ENCODE measurements at regions not wholly inside any gene's neighbourhood (a gene's known extent, or its start where the extent isn't known, plus 50 kb on each side); places are given as distances from the start of the nearest gene placed in this dataset.

- POLR2A ChIA-PET (ENCODE audit: unreplicated experiment), result no interaction called here
- WGBS, 2 experiments (ENCODE audit: extremely low coverage in 2 of 2, insufficient read length in 1 of 2), result 100% methylated on average over 2 of the region's 11 CpGs; no CpG with 5 or more reads in 1 of the 2 experiments
Observed at GRCh38 chr16:85447693-85448313, 165.3 kb upstream of the GSE1 start.

More at GRCh38 chr16:85447693-85448313, 165.3 kb upstream of the GSE1 start:
- Histone ChIP-seq H3K9me1 (ENCODE audit: insufficient read depth, low read length) (no peaks in the 10 kb centered on the region), H4K8ac (ENCODE audit: low read depth in 2 of 2, low read length in 2 of 2) (no peak overlapping the region), H3K9me3 (ENCODE audit: control insufficient read depth, insufficient read depth, low read length) (no peaks in the 10 kb centered on the region), H4K91ac (ENCODE audit: insufficient read depth, low read depth, low read length) (no peak overlapping the region), H3K56ac (ENCODE audit: extremely low read depth, insufficient read depth, low read length) (no peak overlapping the region), H2AK5ac (ENCODE audit: low read depth, low read length) (no peak overlapping the region), H3K27ac (ENCODE audit: insufficient read depth, low read length) (no peak overlapping the region), H2AK9ac (replicated peaks; ENCODE audit: low read depth, low read length, poor library complexity) (no peak overlapping the region), H3K4me1 (ENCODE audit: control insufficient read depth, insufficient read depth, low read length) (no peaks in the 10 kb centered on the region), H2BK20ac (ENCODE audit: low read depth, low read length) (no peak overlapping the region), H4K20me1 (ENCODE audit: insufficient read depth, low read length) (peaks cover 62% of the 10 kb centered on the region), H3K36me3 (ENCODE audit: control insufficient read depth, insufficient read depth, low read length) (no peaks in the 10 kb centered on the region), H2BK15ac (ENCODE audit: low read depth, low read length) (no peak overlapping the region), H2AFZ (replicated peaks; ENCODE audit: low read length, poor library complexity) (no peak overlapping the region), H3K4ac (ENCODE audit: low read depth, low read length) (no peak overlapping the region), H3K18ac (ENCODE audit: low read depth, low read length) (no peak overlapping the region), H2BK120ac (ENCODE audit: low read depth, low read length) (no peak overlapping the region), H3K79me1 (ENCODE audit: low read depth in 1 of 2, low read length in 2 of 2) (peaks cover 4 to 6% of the 10 kb centered on the region in 2 experiments; a peak in 1 of 4 replicates), H3K4me2 (ENCODE audit: low read depth, low read length) (no peak overlapping the region), H2BK5ac (ENCODE audit: low read depth, low read length, poor library complexity, severe bottlenecking) (no peak overlapping the region), H4K5ac (ENCODE audit: low read depth, low read length) (no peak overlapping the region), H3K23ac (ENCODE audit: low read depth, low read length) (no peak overlapping the region), H3K14ac (replicated peaks; ENCODE audit: low read depth, low read length) (no peak overlapping the region), H3K27me3 (ENCODE audit: control insufficient read depth, insufficient read depth, low read length) (no peaks in the 10 kb centered on the region), H3K4me3 (ENCODE audit: insufficient read depth, low read depth, low read length) (no peak overlapping the region), H3K9ac (ENCODE audit: low read depth, low read length) (no peak overlapping the region)
- DNase-seq (no peak), ATAC-seq (ENCODE audit: low read depth) (no peak)
- CTCF ChIA-PET, result interaction anchor here (0.7 kb wide), 1 partner anchor 13 kb away, joined by 3 read pairs; no protein-coding TSS in a partner anchor
- in situ Hi-C loops (cut with MboI; ENCODE audit: low sequenced_read_pairs), result no loop called here
- TF ChIP-seq FOS (IDR thresholded peaks at IDR 0.05; ENCODE audit: low read depth, low read length) (no peak), MXI1 (IDR thresholded peaks at IDR 0.05; ENCODE audit: borderline replicate concordance, low read depth, low read length) (no peak), CHD1 (IDR thresholded peaks at IDR 0.05; ENCODE audit: low read depth, low read length) (no peak), RCOR1 (IDR thresholded peaks at IDR 0.05; ENCODE audit: insufficient replicate concordance, low read length) (no peak), RFX5 (IDR thresholded peaks at IDR 0.05; ENCODE audit: low read depth, low read length) (no peak), CEBPB (IDR thresholded peaks at IDR 0.05; ENCODE audit: low read depth, low read length) (no peak), POLR2A (IDR thresholded peaks at IDR 0.05; ENCODE audit: low read depth, low read length) (no peak)
- dilution Hi-C loops (cut with HindIII; ENCODE audit: low sequenced_read_pairs, unreplicated experiment), result no loop called here
- BruUV-seq (replicated peaks), result no TSS peak
- intact Hi-C loops (cut with micrococcal nuclease), result no loop called here

All from IMR-90 (cell line).